ENCODE measurements at regions not wholly inside any gene's neighbourhood (a gene's known extent, or its start where the extent isn't known, plus 50 kb on each side); places are given as distances from the start of the nearest gene placed in this dataset.

DNA sequence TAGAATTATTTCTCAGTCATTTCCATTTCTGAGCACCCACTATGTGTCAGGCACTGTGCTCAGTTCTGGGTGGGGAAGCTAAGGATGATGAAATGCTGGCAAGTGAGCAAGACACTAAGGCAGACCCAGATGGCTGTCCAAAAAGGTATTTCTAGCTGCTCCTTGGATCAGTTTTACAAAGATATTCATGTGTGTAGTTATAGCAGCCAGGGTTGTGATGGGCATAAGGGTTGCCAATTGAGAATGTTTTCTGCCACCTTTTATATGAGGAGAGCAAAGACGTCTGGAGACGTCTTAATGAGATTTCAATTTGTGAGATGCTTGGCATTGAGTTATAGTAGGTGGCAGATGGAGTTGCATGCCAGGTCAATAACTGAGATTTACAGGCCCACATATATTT is 197.1 kb upstream of the RASGRP1 start:
- TF ChIP-seq, protein P1, sequence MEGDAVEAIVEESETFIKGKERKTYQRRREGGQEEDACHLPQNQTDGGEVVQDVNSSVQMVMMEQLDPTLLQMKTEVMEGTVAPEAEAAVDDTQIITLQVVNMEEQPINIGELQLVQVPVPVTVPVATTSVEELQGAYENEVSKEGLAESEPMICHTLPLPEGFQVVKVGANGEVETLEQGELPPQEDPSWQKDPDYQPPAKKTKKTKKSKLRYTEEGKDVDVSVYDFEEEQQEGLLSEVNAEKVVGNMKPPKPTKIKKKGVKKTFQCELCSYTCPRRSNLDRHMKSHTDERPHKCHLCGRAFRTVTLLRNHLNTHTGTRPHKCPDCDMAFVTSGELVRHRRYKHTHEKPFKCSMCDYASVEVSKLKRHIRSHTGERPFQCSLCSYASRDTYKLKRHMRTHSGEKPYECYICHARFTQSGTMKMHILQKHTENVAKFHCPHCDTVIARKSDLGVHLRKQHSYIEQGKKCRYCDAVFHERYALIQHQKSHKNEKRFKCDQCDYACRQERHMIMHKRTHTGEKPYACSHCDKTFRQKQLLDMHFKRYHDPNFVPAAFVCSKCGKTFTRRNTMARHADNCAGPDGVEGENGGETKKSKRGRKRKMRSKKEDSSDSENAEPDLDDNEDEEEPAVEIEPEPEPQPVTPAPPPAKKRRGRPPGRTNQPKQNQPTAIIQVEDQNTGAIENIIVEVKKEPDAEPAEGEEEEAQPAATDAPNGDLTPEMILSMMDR (IDR thresholded peaks at IDR 0.05) = no peak
- TF ChIP-seq POLR2A (IDR thresholded peaks at IDR 0.05) = no peak
